ENCODE measurements at regions not wholly inside any gene's neighbourhood (a gene's known extent, or its start where the extent isn't known, plus 50 kb on each side); places are given as distances from the start of the nearest gene placed in this dataset.

- no CpG with 5 or more reads among the region's 3 CpGs for WGBS (ENCODE audit: extremely low coverage, insufficient coverage, insufficient read length)
- no peaks in the 10 kb centered on the region for H3K79me1 ChIP-seq (ENCODE audit: low read length)
- no peaks in the 10 kb centered on the region for H3K79me2 ChIP-seq (ENCODE audit: control insufficient read depth, insufficient read depth, low read length, poor library complexity)
- peaks cover 0 to 4% of the 10 kb centered on the region in 2 experiments for H3K4me1 ChIP-seq (ENCODE audit: control insufficient read depth in 1 of 2, insufficient read depth in 2 of 2, low read length in 2 of 2)
- H4K12ac ChIP-seq (ENCODE audit: low read depth, low read length) = no peak overlapping the region
- H2BK5ac ChIP-seq (ENCODE audit: low read depth, low read length, poor library complexity) = no peak overlapping the region
- H3K4me2 ChIP-seq (ENCODE audit: low read length) = no peak overlapping the region
- H4K8ac ChIP-seq (ENCODE audit: low read depth, low read length) = no peak overlapping the region
- no peak overlapping the region for H3K9ac ChIP-seq (ENCODE audit: low read length)
- no peak overlapping the region for H3K14ac ChIP-seq (ENCODE audit: low read length)
- no peak for DNase-seq
- no peaks in the 10 kb centered on the region for H3K9me3 ChIP-seq (ENCODE audit: insufficient read depth, low read depth, low read length)
- H2AFZ ChIP-seq (ENCODE audit: insufficient read depth, low read length, poor library complexity) = no peak overlapping the region
- H3K23ac ChIP-seq (ENCODE audit: low read length) = no peak overlapping the region
- no peak overlapping the region for H3K18ac ChIP-seq (ENCODE audit: low read length)
- H3K36me3 ChIP-seq (ENCODE audit: control insufficient read depth in 1 of 2, insufficient read depth in 2 of 2, low read length in 2 of 2) = no peaks in the 10 kb centered on the region
- no peak overlapping the region for H3K4me3 ChIP-seq (ENCODE audit: low read depth, low read length)
- no peak overlapping the region for H3K27ac ChIP-seq (ENCODE audit: low read depth, low read length)
- no peaks in the 10 kb centered on the region for H3K27me3 ChIP-seq (ENCODE audit: insufficient read depth, low read length)
- H2BK120ac ChIP-seq (ENCODE audit: insufficient read depth, low read length, poor library complexity) = no peak overlapping the region
- H4K91ac ChIP-seq (ENCODE audit: low read depth, low read length) = no peak overlapping the region
- H2BK12ac ChIP-seq (ENCODE audit: low read length) = no peak overlapping the region
- H2AK5ac ChIP-seq (ENCODE audit: low read length) = no peak overlapping the region
- H3K4ac ChIP-seq (ENCODE audit: low read depth, low read length) = no peak overlapping the region
Observed at GRCh38 chr3:139824864-139825263, 110.1 kb upstream of the CLSTN2 start.

GRCh38 chr3:139814646-139815045 lies 120.3 kb upstream of the CLSTN2 start:
- Histone ChIP-seq H3K4me2 (ENCODE audit: low read length) (no peak overlapping the region), H3K27ac (ENCODE audit: low read depth, low read length) (no peak overlapping the region), H4K12ac (ENCODE audit: low read depth, low read length) (no peak overlapping the region), H3K14ac (ENCODE audit: low read length) (no peak overlapping the region), H3K18ac (ENCODE audit: low read length) (no peak overlapping the region), H4K8ac (ENCODE audit: low read depth, low read length) (no peak overlapping the region), H3K79me1 (ENCODE audit: low read length) (peaks cover 2% of the 10 kb centered on the region), H3K9me3 (ENCODE audit: insufficient read depth, low read depth, low read length) (no peaks in the 10 kb centered on the region), H2BK120ac (ENCODE audit: insufficient read depth, low read length, poor library complexity) (no peak overlapping the region), H3K4me1 (ENCODE audit: control insufficient read depth in 1 of 2, insufficient read depth in 2 of 2, low read length in 2 of 2) (peaks cover 5 to 6% of the 10 kb centered on the region in 2 experiments), H2BK5ac (ENCODE audit: low read depth, low read length, poor library complexity) (no peak overlapping the region), H3K4me3 (ENCODE audit: low read depth, low read length) (no peak overlapping the region), H4K91ac (ENCODE audit: low read depth, low read length) (no peak overlapping the region), H3K9ac (ENCODE audit: low read length) (no peak overlapping the region), H3K79me2 (ENCODE audit: control insufficient read depth, insufficient read depth, low read length, poor library complexity) (no peaks in the 10 kb centered on the region), H2BK12ac (ENCODE audit: low read length) (no peak overlapping the region), H3K27me3 (ENCODE audit: insufficient read depth, low read length) (no peaks in the 10 kb centered on the region), H3K4ac (ENCODE audit: low read depth, low read length) (no peak overlapping the region), H2AFZ (ENCODE audit: insufficient read depth, low read length, poor library complexity) (no peak overlapping the region), H2AK5ac (ENCODE audit: low read length) (no peak overlapping the region), H3K36me3 (ENCODE audit: control insufficient read depth in 1 of 2, insufficient read depth in 2 of 2, low read length in 2 of 2) (no peaks in the 10 kb centered on the region), H3K23ac (ENCODE audit: low read length) (no peak overlapping the region)
- WGBS (ENCODE audit: extremely low coverage, insufficient coverage, insufficient read length) = no CpG with 5 or more reads among the region's 7 CpGs
- DNase-seq = no peak

- peaks cover 2% of the 10 kb centered on the region for H3K79me1 ChIP-seq (ENCODE audit: low read length)
- DNase-seq = no peak
- H3K4me2 ChIP-seq (ENCODE audit: low read length) = no peak overlapping the region
- no peak overlapping the region for H3K23ac ChIP-seq (ENCODE audit: low read length)
- H2BK5ac ChIP-seq (ENCODE audit: low read depth, low read length, poor library complexity) = no peak overlapping the region
- no peak overlapping the region for H4K12ac ChIP-seq (ENCODE audit: low read depth, low read length)
- H3K27ac ChIP-seq (ENCODE audit: low read depth, low read length) = no peak overlapping the region
- H3K4ac ChIP-seq (ENCODE audit: low read depth, low read length) = no peak overlapping the region
- H4K91ac ChIP-seq (ENCODE audit: low read depth, low read length) = no peak overlapping the region
- no peaks in the 10 kb centered on the region for H3K9me3 ChIP-seq (ENCODE audit: insufficient read depth, low read depth, low read length)
- H2BK120ac ChIP-seq (ENCODE audit: insufficient read depth, low read length, poor library complexity) = no peak overlapping the region
- no peaks in the 10 kb centered on the region for H3K36me3 ChIP-seq (ENCODE audit: control insufficient read depth in 1 of 2, insufficient read depth in 2 of 2, low read length in 2 of 2)
- no peaks in the 10 kb centered on the region for H3K79me2 ChIP-seq (ENCODE audit: control insufficient read depth, insufficient read depth, low read length, poor library complexity)
- H3K14ac ChIP-seq (ENCODE audit: low read length) = no peak overlapping the region
- H2AK5ac ChIP-seq (ENCODE audit: low read length) = no peak overlapping the region
- no peaks in the 10 kb centered on the region for H3K27me3 ChIP-seq (ENCODE audit: insufficient read depth, low read length)
- H4K8ac ChIP-seq (ENCODE audit: low read depth, low read length) = no peak overlapping the region
- no peak overlapping the region for H2AFZ ChIP-seq (ENCODE audit: insufficient read depth, low read length, poor library complexity)
- no peak overlapping the region for H2BK12ac ChIP-seq (ENCODE audit: low read length)
- H3K18ac ChIP-seq (ENCODE audit: low read length) = no peak overlapping the region
- no peak overlapping the region for H3K4me3 ChIP-seq (ENCODE audit: low read depth, low read length)
- H3K9ac ChIP-seq (ENCODE audit: low read length) = no peak overlapping the region
- peaks cover 5 to 6% of the 10 kb centered on the region in 2 experiments for H3K4me1 ChIP-seq (ENCODE audit: control insufficient read depth in 1 of 2, insufficient read depth in 2 of 2, low read length in 2 of 2)
Observed at GRCh38 chr3:139811331-139811730, 123.7 kb upstream of the CLSTN2 start.

GRCh38 chr3:139808201-139808600 lies 126.8 kb upstream of the CLSTN2 start:
- H4K8ac ChIP-seq (ENCODE audit: low read depth, low read length) = peak overlapping the region; percentile 28
- no peaks in the 10 kb centered on the region for H3K9me3 ChIP-seq (ENCODE audit: insufficient read depth, low read depth, low read length)
- no peak for DNase-seq
- H3K79me2 ChIP-seq (ENCODE audit: control insufficient read depth, insufficient read depth, low read length, poor library complexity) = no peaks in the 10 kb centered on the region
- H3K14ac ChIP-seq (ENCODE audit: low read length) = no peak overlapping the region
- no peak overlapping the region for H2BK120ac ChIP-seq (ENCODE audit: insufficient read depth, low read length, poor library complexity)
- H3K79me1 ChIP-seq (ENCODE audit: low read length) = no peaks in the 10 kb centered on the region
- H2BK12ac ChIP-seq (ENCODE audit: low read length) = no peak overlapping the region
- H4K91ac ChIP-seq (ENCODE audit: low read depth, low read length) = no peak overlapping the region
- no peak overlapping the region for H2AFZ ChIP-seq (ENCODE audit: insufficient read depth, low read length, poor library complexity)
- H3K27ac ChIP-seq (ENCODE audit: low read depth, low read length) = peak overlapping the region; percentile 22
- no peak overlapping the region for H3K9ac ChIP-seq (ENCODE audit: low read length)
- WGBS (ENCODE audit: extremely low coverage, insufficient coverage, insufficient read length) = no CpG with 5 or more reads among the region's 5 CpGs
- H3K27me3 ChIP-seq (ENCODE audit: insufficient read depth, low read length) = no peaks in the 10 kb centered on the region
- no peak overlapping the region for H4K12ac ChIP-seq (ENCODE audit: low read depth, low read length)
- H3K18ac ChIP-seq (ENCODE audit: low read length) = no peak overlapping the region
- peak overlapping the region; percentile 13 for H2BK5ac ChIP-seq (ENCODE audit: low read depth, low read length, poor library complexity)
- H3K4me1 ChIP-seq (ENCODE audit: control insufficient read depth in 1 of 2, insufficient read depth in 2 of 2, low read length in 2 of 2) = peaks cover 0 to 2% of the 10 kb centered on the region in 2 experiments
- H3K4me2 ChIP-seq (ENCODE audit: low read length) = no peak overlapping the region
- H3K23ac ChIP-seq (ENCODE audit: low read length) = no peak overlapping the region
- no peaks in the 10 kb centered on the region for H3K36me3 ChIP-seq (ENCODE audit: control insufficient read depth in 1 of 2, insufficient read depth in 2 of 2, low read length in 2 of 2)
- no peak overlapping the region for H2AK5ac ChIP-seq (ENCODE audit: low read length)
- no peak overlapping the region for H3K4me3 ChIP-seq (ENCODE audit: low read depth, low read length)
- H3K4ac ChIP-seq (ENCODE audit: low read depth, low read length) = no peak overlapping the region
